T-helper 17 cell (primary cell): ENCODE measurements at regions not wholly inside any gene's neighbourhood (a gene's known extent, or its start where the extent isn't known, plus 50 kb on each side); places are given as distances from the start of the nearest gene placed in this dataset.

Experiments
- ATAC-seq: fragments of 150-1000 bp; cut with Tn5 transposase; 2 replicates; pipeline ENCODE4 v1.10.0; 2021; ENCODE audit warnings: mild to moderate bottlenecking, moderate library complexity
- DNase-seq, 3 donors: peaks; one replicate each; pipeline versions ENCODE4 v3.0.0 to v3.0.0-alpha.2; 2020 to 2021
- H3K9me3 ChIP-seq: one replicate; pipeline ENCODE4 v1.7.0; 2013; ENCODE audit warnings: low read length, mild to moderate bottlenecking; ENCODE audit not compliant: control insufficient read depth, poor library complexity, severe bottlenecking
- H3K27ac Mint-ChIP-seq: one replicate; pipeline ENCODE4 v1.8.0; 2022; ENCODE audit warnings: mild to moderate bottlenecking, moderate library complexity, mixed read lengths
- H3K27me3 Mint-ChIP-seq: one replicate; pipeline ENCODE4 v1.8.0; 2022; ENCODE audit warnings: mixed read lengths
- H3K36me3 Mint-ChIP-seq: one replicate; pipeline ENCODE4 v1.8.0; 2022; ENCODE audit warnings: low read depth, mixed read lengths
- H3K4me1 Mint-ChIP-seq: one replicate; pipeline ENCODE4 v1.8.0; 2022; ENCODE audit warnings: mild to moderate bottlenecking, mixed read lengths
- H3K4me3 Mint-ChIP-seq: one replicate; pipeline ENCODE4 v1.8.0; 2022; ENCODE audit warnings: mild to moderate bottlenecking, moderate library complexity, mixed read lengths

DNA sequence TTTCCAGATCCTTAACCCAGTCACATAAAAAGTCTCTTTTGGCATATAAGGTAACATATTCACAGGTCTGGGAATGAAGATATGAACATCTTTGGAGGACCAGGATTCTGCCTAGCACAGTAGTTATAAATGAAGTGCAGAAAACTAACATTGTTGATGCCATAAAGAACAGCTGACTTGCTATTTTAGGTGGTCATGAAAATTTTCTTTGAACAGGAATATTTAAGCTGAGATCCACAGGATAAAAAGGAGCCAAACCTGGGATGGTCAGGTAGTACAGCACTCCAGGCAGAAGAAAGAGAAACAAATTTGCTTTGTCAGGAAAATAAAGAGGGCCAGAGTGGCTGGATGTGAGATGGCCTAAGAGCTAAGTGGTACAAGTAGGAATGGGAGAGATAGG, 80.0 kb downstream of the CENPW start:
- H3K36me3 Mint-ChIP-seq, result no peaks in the 10 kb centered on the region
- H3K27me3 Mint-ChIP-seq, result peaks cover 7% of the 10 kb centered on the region
- H3K4me3 Mint-ChIP-seq, result no peak overlapping the region
- no peaks in the 10 kb centered on the region for H3K9me3 ChIP-seq
- ATAC-seq (no peak), DNase-seq (no peak)
- H3K4me1 Mint-ChIP-seq, result no peaks in the 10 kb centered on the region
- no peak overlapping the region for H3K27ac Mint-ChIP-seq

DNA sequence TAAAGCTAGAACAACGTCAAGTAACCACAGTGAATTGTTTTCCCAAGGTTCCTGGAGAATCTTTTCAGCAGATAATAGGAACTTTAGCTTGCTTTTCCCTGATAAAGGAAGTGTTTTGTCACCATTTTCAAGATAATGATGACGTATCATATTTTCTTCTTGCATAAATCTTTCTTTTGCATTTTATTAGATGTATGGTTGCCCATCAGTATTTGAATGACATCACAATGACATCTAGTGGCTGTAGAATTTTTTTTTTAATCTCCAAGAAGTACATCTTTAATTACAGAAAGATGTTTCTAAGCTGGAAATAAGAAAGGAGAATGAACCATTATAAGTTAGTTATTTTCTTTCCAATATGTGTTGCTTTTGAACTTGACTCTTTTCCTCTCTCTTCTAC, 83.0 kb downstream of the CENPW start:
- H3K9me3 ChIP-seq, result no peaks in the 10 kb centered on the region
- no peaks in the 10 kb centered on the region for H3K4me1 Mint-ChIP-seq
- DNase-seq (no peak), ATAC-seq (no peak)
- H3K4me3 Mint-ChIP-seq, result no peak overlapping the region
- H3K36me3 Mint-ChIP-seq, result no peaks in the 10 kb centered on the region
- H3K27me3 Mint-ChIP-seq, result peaks cover 11% of the 10 kb centered on the region
- no peak overlapping the region for H3K27ac Mint-ChIP-seq

DNA sequence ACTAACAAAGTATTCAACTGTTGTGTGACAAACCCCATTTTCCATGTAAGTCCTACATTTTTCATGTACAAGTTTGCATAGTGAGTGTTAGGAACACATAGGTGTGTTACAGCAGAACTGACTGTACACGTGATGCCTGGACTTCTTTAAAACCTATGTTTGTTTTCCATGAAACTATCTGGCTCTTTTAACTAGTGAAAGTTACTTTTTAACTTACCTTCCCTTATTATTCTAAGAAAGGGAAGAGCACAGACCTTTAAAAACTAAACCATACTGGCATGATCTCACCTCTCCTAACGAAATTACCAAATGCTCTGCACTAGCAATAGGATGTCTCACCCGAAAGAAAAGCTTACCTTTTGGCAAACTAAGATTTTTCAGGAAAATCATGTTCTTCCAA, 87.8 kb downstream of the CENPW start:
- Mint-ChIP-seq H3K4me1 (no peaks in the 10 kb centered on the region), H3K36me3 (no peaks in the 10 kb centered on the region), H3K27me3 (peaks cover 11% of the 10 kb centered on the region), H3K27ac (no peak overlapping the region), H3K4me3 (no peak overlapping the region)
- no peak for ATAC-seq
- DNase-seq, result no peak
- no peaks in the 10 kb centered on the region for H3K9me3 ChIP-seq

DNA sequence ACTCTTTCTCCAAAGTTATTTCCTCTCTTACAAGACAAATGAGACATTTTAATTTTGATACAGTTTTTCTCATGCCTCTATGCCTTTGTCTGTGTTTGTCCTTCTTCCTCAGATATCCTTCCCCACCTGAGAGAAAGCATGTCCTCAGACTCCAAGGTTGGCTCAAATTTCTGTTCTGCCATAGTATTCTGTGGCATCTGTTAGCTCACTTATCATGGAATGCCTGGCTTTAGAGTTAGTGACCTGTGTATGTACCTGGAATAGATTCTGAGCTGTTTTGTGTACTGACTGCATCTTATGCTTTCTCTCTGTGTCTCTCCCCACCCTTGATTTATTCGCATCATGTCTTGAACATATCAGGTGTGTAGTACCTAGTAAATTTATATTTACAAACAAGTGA, 90.0 kb downstream of the CENPW start:
- peaks cover 4% of the 10 kb centered on the region for H3K27me3 Mint-ChIP-seq
- ATAC-seq, result no peak
- no peaks in the 10 kb centered on the region for H3K36me3 Mint-ChIP-seq
- no peaks in the 10 kb centered on the region for H3K4me1 Mint-ChIP-seq
- H3K9me3 ChIP-seq, result no peaks in the 10 kb centered on the region
- H3K4me3 Mint-ChIP-seq, result no peak overlapping the region
- H3K27ac Mint-ChIP-seq, result no peak overlapping the region
- no peak for DNase-seq

DNA sequence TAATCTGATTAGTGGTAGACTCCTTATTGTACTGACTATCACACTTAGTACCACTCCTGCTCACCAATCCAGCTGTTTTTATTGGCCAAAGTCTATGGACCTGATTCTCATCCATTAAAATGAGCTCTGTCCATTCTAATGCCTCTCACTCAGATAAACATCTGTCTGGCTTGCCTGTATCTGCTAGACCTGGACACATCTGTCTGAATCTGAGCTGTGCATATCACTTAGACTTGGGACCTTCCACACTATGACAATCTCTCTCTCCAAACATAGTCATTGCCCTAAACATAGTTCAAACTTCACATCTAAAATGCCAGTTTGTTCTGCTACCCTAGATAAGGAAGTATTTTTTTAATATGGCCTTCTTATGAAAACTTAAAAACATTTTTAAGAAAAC, 92.6 kb downstream of the CENPW start:
- Mint-ChIP-seq H3K4me3 (no peak overlapping the region), H3K4me1 (no peaks in the 10 kb centered on the region), H3K27ac (no peak overlapping the region), H3K27me3 (no peaks in the 10 kb centered on the region), H3K36me3 (no peaks in the 10 kb centered on the region)
- H3K9me3 ChIP-seq, result no peaks in the 10 kb centered on the region
- DNase-seq, result no peak
- no peak for ATAC-seq

DNA sequence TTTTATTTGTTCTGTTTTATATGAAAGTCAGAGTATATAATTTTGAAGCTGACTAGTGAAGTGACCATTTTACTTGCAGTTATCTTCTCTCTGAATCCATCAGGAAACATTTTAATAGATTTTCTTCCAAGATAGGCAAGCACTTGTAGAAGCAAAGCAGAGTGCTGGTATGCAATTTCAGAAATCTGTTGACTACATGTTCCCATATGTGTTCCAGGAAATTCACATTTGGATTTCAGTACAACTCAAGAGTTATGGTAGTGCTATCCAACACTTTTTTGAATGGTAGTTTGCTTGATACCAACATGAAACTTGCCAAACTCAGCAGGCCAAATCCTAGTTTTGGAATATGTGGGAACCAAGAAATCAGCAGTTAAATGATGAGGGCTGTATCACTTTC, 94.0 kb downstream of the CENPW start:
- DNase-seq (no peak), ATAC-seq (no peak)
- H3K4me3 Mint-ChIP-seq, result no peak overlapping the region
- no peaks in the 10 kb centered on the region for H3K4me1 Mint-ChIP-seq
- H3K27me3 Mint-ChIP-seq, result no peaks in the 10 kb centered on the region
- H3K9me3 ChIP-seq, result no peaks in the 10 kb centered on the region
- H3K36me3 Mint-ChIP-seq, result no peaks in the 10 kb centered on the region
- H3K27ac Mint-ChIP-seq, result no peak overlapping the region

DNA sequence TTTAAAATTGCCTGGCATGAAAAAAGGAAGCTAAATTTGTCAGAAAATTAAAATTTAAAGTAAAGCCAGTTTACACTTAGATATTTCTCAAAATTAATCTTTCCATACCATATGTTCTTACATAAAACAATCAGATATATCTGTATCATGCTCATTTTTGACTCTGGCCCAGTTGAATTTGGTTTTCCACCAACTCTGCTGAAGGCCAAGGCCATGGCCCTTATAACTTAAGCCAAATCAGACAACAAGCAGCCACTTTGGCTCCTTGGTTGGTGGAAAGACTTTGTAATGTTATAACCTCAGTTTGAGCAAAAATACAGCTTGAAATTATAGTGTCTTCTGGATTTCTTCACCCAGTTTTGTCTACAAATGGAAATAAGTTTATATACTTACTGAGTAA, 97.3 kb downstream of the CENPW start:
- Mint-ChIP-seq H3K4me3 (no peak overlapping the region), H3K36me3 (no peaks in the 10 kb centered on the region), H3K27me3 (no peaks in the 10 kb centered on the region), H3K4me1 (no peaks in the 10 kb centered on the region), H3K27ac (no peak overlapping the region)
- ATAC-seq (no peak), DNase-seq (no peak)
- no peaks in the 10 kb centered on the region for H3K9me3 ChIP-seq

DNA sequence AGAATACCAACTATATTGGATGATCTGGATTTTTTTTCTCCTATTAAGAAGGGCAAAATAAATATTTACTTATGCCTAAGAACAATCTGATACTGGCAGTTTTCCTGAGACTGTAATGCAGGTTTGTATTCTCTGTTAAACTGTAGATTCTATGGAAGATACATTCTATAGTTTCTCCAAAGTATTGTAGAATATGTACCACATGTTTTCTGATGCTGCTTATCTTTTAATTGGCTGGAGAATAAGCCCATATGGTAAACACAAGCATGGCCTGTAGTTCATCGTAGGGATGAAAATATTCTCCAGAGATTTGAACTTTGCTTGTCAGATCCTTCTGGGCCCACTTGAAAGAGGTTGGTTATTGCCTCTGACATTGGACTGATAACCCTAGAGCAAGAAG, 99.1 kb downstream of the CENPW start:
- H3K9me3 ChIP-seq, result no peaks in the 10 kb centered on the region
- no peak for DNase-seq
- no peak overlapping the region for H3K27ac Mint-ChIP-seq
- no peaks in the 10 kb centered on the region for H3K27me3 Mint-ChIP-seq
- ATAC-seq, result no peak
- no peak overlapping the region for H3K4me3 Mint-ChIP-seq
- H3K36me3 Mint-ChIP-seq, result no peaks in the 10 kb centered on the region
- H3K4me1 Mint-ChIP-seq, result no peaks in the 10 kb centered on the region

DNA sequence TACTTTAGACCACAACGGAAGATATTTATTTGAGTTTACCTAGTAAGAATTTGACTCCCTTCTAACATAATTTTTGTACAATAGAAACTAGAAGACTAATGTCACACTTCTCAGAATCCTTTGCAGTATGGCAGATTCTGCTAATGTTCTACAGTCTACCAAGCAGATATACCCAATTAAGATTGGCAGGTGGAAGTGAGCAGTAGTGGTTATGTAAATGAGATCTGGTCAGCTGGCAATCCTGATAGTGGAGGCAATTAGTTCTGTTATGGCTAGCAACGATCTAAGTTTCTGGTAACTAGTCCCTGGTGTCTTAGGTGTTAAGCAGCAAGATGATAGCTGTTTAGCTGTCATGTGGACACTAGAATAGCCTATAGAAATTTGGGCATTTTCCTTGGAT, 101.0 kb downstream of the CENPW start:
- no peaks in the 10 kb centered on the region for H3K9me3 ChIP-seq
- H3K4me1 Mint-ChIP-seq, result no peaks in the 10 kb centered on the region
- H3K36me3 Mint-ChIP-seq, result no peaks in the 10 kb centered on the region
- H3K27me3 Mint-ChIP-seq, result no peaks in the 10 kb centered on the region
- DNase-seq (no peak), ATAC-seq (no peak)
- no peak overlapping the region for H3K4me3 Mint-ChIP-seq
- H3K27ac Mint-ChIP-seq, result no peak overlapping the region

DNA sequence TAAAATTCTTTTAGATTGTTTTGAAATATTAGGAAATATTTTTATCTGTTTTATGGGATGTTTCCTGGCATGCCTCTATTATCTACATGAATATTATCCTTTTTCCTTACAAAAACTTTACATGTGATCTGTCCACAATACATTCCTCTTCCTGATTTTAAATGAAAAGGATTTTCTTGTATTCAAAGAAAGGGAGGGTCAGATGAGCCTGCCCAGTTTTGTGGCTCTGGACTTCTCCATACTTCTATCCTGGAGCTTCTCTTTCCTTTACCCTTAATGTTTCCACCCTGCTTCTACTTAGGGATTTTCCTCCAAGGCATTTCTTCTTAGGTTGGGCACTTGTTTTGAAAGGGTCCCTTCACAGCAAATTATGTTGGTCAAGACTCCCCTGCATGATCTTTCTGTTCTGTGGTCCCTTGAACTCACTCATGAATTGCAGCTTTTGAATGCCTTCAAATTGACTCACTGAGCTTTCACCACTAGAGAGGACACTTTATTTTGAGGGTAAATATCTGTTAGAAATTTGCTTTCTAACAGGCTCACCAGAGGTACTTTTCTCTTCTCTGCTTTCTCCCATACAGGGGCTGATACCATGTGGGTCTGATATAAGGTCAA, 104.9 kb downstream of the CENPW start:
- ATAC-seq (no peak), DNase-seq (no peak)
- no peaks in the 10 kb centered on the region for H3K4me1 Mint-ChIP-seq
- H3K9me3 ChIP-seq, result no peaks in the 10 kb centered on the region
- H3K27ac Mint-ChIP-seq, result no peak overlapping the region
- H3K4me3 Mint-ChIP-seq, result no peak overlapping the region
- H3K27me3 Mint-ChIP-seq, result no peaks in the 10 kb centered on the region
- no peaks in the 10 kb centered on the region for H3K36me3 Mint-ChIP-seq

DNA sequence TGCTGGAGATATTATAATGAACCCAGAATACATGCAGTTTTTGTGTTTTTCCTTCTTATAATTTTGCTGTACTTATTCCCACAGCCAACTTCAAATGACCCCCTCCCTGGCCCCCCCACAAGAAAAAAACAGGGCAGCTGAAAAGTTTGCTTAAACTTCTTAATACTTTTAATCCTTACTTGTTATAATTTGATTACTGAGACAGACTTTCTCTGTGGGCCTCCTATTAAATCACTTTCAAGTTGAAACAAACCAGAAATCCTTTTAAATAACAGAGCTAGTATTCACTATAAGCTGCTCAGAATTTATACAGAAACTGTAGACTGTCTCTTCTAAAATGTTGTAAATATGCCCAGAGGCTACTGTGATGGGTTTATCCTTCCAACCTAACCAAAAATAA, 106.3 kb downstream of the CENPW start:
- DNase-seq (no peak), ATAC-seq (no peak)
- no peaks in the 10 kb centered on the region for H3K9me3 ChIP-seq
- H3K4me3 Mint-ChIP-seq, result no peak overlapping the region
- no peak overlapping the region for H3K27ac Mint-ChIP-seq
- no peaks in the 10 kb centered on the region for H3K4me1 Mint-ChIP-seq
- no peaks in the 10 kb centered on the region for H3K27me3 Mint-ChIP-seq
- H3K36me3 Mint-ChIP-seq, result no peaks in the 10 kb centered on the region

DNA sequence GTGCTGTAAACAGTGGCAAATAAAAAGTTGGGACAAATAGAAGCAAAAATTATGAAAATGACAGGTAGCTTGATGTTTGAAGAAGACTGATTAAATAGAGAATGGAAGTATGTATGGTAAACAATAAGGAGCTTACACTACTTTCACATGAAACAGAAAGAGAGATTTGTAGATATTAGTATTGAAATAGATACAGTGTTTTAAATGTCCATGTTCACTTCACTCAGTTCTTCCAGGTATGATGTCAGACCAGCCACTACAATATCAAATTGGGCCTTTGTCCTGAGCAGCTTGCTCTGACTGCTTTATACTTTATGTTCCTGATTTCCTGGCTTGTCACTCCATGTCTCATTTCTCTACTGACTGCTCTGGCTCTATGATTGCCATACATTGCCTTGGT, 107.5 kb downstream of the CENPW start:
- no peak overlapping the region for H3K4me3 Mint-ChIP-seq
- H3K27me3 Mint-ChIP-seq, result no peaks in the 10 kb centered on the region
- H3K9me3 ChIP-seq, result no peaks in the 10 kb centered on the region
- no peaks in the 10 kb centered on the region for H3K4me1 Mint-ChIP-seq
- DNase-seq (no peak), ATAC-seq (no peak)
- H3K27ac Mint-ChIP-seq, result no peak overlapping the region
- no peaks in the 10 kb centered on the region for H3K36me3 Mint-ChIP-seq

DNA sequence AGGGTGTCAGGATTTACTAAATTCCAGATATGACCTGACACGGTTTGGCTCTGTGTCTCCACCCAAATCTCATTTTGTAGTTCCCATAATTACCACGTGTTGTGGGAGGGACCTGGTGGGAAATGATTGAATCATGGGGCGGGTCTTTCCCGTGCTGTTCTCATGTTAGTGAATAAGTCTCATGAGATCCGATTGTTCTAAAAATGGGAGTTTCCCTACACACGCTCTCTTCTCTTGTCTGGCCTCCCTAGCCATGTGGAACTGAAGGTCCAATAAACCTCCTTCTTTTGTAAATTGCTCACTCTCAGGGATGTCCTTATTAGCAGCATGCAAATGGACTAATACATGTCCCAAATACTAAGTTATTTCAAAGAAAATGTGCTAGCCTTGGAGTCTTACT, 121.1 kb downstream of the CENPW start:
- no peaks in the 10 kb centered on the region for H3K27me3 Mint-ChIP-seq
- H3K36me3 Mint-ChIP-seq, result no peaks in the 10 kb centered on the region
- no peak for DNase-seq
- H3K4me1 Mint-ChIP-seq, result no peaks in the 10 kb centered on the region
- H3K9me3 ChIP-seq, result no peaks in the 10 kb centered on the region
- ATAC-seq, result no peak
- no peak overlapping the region for H3K4me3 Mint-ChIP-seq
- H3K27ac Mint-ChIP-seq, result no peak overlapping the region

DNA sequence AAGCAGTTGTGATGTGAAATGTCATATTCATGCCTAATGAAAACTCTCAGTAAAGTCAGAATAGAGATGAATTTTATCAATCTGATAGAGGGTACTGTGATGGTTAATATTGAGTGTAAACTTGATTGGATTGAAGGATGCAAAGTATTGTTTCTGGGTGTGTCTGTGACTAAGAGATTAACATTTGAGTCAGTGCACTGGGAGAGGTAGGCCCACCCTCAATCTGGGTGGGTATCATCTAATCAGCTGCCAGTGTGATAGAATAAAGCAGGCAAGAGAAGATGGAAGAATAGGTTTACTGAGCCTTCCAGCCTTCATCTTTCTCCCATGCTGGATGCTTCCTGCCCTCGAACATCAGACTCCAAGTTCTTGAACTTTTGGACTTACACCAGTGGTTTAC, 124.3 kb downstream of the CENPW start:
- ATAC-seq (no peak), DNase-seq (no peak)
- Mint-ChIP-seq H3K4me1 (no peaks in the 10 kb centered on the region), H3K36me3 (no peaks in the 10 kb centered on the region), H3K4me3 (no peak overlapping the region), H3K27ac (no peak overlapping the region), H3K27me3 (no peaks in the 10 kb centered on the region)
- H3K9me3 ChIP-seq, result no peaks in the 10 kb centered on the region

DNA sequence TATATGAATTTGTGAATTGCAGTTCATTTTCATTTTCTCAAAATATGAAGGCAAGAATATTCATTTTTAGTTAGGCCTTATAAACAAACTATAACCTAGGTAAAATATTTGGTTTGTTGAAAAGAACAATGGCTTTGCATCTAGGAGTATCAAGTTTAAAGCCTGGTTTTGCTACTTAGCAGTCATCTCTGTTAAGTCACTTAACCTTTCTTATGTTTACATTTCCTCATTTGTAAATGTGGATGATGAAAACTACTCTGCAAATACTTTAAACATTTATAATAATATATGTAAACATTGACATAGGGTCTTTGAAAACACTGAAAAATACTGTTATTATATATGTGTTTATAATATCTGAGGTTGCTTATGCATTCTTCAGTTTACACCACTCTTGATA, 135.5 kb downstream of the CENPW start:
- Mint-ChIP-seq H3K27ac (no peak overlapping the region), H3K4me3 (no peak overlapping the region), H3K4me1 (no peaks in the 10 kb centered on the region), H3K36me3 (no peaks in the 10 kb centered on the region), H3K27me3 (no peaks in the 10 kb centered on the region)
- ATAC-seq, result no peak
- no peak for DNase-seq
- H3K9me3 ChIP-seq, result no peaks in the 10 kb centered on the region
